ENCODE measurements at regions not wholly inside any gene's neighbourhood (a gene's known extent, or its start where the extent isn't known, plus 50 kb on each side); places are given as distances from the start of the nearest gene placed in this dataset.
"Not testable (repeated sequence)": the region's sequence is repeated elsewhere in the genome, so short reads cannot be mapped to it uniquely, and the experiment has no call there.

DNA sequence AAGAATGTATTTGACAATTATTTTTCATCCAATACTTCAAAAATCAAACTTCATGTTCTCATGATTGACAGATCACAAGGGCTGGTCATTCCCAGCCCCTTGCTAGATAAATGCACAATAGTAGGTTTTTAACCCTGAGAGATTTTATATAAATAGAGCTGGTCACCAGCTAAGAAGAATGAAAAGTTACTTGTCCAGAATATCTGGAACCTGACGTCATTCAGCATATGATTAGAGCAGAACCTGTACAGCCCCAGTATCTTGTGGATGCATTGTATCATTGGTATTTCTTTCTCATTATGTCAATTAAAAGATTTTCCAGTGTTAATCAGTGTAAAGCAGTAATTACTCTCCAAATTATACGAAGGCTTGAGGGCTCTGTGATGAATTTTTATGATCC is 202.8 kb upstream of the RND3 start:
- CTCF ChIA-PET = no interaction called here
- POLR2A ChIA-PET = no interaction called here

DNA sequence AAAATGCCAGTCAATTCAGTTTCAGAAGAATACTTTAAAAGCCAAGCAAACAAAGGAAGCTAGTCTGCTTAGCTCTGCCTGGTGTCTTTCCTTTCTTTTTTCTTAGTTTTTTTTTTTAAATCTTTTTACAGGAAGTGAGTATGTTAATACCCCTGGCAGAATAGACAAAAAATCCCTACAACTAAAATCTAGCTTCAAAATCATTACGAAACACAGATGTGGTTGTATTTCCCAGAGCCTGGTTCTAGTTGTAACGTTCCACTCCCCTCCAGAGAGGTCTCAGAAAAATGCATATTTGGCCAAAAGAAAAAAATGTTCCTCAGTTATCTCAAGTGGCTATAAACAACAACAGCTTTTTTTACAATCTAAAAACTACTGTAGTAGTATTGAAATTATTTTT is 202.1 kb upstream of the RND3 start:
- ChIA-PET CTCF (no interaction called here), POLR2A (no interaction called here)

DNA sequence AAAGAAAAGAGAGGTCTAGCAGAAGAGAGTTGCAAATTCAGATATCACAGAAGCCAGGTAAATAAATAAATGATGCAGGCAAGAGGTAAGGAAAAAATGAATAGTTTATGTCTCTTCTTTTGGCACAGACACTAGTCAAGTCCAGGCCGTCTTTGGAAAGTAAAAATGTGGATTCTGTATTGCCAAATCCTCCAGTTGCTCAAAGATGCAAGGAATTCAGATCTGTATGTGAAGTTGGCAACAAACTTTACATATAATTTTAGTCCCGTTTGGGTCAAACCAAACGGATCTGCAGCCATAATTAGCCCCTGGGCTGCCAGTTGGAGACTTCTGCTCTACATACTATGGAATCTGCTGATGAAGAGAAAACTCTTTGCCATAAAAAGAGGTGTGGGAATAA is 200.5 kb upstream of the RND3 start:
- ChIA-PET CTCF (no interaction called here), POLR2A (no interaction called here)

DNA sequence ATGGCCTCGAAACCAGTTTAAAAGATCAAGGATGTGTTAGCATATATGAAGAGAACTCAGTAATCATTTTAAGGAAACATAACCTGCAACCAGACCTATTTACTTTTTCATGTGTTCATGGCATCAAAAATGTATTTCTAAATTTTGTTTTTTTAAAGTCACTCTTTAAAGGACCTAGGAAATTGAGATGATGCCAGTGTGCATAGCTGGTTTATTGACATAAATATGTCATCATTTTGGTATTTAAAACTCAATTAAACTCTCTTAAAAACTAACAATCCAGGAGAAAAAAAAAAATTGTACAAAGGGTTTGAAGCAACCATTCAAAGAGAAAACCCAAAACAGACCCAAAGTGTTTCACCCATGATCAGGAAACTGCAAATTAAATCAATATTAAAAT is 198.9 kb upstream of the RND3 start:
- ChIA-PET CTCF (no interaction called here), POLR2A (no interaction called here)

DNA sequence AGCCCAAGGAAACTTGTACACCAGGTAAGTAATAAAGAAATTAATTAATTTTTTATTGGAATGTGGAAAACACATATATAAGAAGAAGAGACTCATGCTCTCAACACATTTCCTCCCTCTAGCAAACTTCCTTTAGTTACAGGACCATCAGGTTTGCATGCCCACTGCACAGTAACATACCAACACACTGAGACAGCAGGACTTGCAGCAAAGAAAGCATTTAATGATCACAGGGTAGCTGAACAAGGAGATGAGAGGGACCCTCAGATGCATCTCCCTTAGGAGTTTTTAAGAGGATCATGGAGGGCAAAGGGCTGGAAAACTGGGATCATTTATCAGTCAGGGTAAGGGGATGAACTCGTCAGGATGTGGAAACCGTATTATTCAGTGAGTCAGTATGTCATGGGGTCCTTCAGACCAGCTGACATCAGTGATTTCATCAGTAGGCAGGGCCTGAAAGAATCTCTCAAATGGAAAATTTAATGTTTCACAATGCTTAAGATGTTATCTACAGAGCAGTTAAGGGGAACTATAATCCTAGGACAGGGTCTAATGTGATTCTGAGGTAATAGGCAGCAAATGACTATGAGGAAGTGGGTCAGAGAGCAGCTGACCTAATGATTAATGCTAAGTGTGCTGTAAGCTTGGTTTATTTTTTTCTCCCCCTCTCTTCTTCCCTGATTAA is 193.8 kb upstream of the RND3 start:
- POLR2A ChIA-PET = no interaction called here

DNA sequence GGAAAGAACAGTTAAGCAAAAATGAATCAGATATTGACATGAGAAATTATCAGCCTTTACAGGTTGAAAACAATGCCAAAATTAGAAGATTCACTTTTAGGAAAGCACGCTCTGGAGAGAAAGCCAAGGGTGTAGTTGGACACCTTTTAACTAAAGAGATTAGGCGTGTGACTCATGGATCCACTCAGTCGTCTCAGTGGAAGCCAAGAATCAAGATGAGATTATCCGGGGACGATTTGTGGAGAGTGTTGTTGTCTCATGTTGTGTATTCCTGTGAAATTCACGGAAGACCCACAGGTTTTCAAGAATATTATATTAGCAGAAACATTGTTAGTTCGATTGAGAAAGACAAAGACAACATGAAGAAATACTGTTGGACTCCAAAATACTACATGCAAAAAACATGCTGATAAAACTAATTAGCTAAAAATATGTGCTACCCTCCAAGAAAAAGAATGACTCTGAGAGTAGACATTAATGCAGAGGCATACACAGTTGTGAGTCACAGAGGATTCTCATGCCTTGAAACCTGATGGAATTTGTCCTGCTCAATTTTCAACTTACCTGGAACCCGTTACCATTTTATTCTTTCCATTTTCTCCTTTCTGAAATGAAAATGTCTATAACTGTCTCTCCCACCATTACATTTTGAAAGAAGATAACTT is 192.1 kb upstream of the RND3 start:
- POLR2A ChIA-PET = no interaction called here
- CTCF ChIA-PET = no interaction called here

More for the DNA sequence above, 193.8 kb upstream of the RND3 start:
- CTCF ChIA-PET = no interaction called here

DNA sequence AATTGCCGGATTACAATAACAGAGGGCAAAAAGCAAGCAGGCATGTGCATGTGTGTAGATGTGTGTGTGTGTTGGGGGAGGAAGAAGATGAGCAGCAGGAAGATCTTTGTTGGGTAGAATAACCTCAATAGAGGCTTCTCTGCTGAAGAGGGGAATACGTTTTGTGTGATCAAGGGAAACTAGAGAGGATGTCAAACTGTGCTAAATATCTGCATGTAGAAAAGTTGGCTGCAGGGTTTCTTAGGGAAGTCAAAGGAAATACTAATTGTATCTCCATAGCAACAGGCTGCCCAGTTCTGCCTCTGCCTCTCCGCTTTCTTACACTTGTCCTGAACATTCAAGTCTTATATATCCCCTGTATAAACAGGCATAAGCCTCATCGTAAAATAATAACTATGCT is 190.1 kb upstream of the RND3 start:
- POLR2A ChIA-PET = no interaction called here
- CTCF ChIA-PET = no interaction called here

DNA sequence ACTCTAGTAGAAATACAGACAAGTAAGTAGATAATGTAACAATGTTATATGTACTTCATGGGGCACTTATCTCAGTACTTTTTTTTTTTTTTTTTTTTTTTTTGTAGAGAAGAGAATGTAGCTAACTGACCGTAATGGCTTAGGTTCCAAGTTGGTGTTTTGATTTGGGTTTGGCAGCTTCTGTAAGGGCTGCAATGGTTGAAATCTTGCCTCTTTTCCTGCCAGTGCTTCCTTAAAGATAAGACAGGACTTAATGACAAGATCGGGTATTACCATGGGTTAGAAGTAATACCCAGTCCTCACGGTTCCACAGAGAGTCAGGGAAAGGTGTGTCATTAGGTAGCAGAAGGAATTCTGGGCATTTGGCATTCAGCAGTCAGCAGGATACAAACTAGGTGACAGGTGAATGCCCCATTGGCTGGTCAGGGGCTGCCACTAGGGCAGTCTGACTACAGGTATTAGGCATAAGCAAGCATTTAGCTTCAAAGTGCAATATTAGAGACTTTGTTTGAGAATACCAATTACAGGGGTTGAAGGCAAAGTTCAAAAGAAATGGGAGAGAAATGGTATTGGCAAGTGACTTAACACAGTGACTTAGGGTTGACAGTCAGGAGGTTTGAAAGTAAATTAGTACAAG is 189.4 kb upstream of the RND3 start:
- CTCF ChIA-PET = no interaction called here
- POLR2A ChIA-PET = no interaction called here

DNA sequence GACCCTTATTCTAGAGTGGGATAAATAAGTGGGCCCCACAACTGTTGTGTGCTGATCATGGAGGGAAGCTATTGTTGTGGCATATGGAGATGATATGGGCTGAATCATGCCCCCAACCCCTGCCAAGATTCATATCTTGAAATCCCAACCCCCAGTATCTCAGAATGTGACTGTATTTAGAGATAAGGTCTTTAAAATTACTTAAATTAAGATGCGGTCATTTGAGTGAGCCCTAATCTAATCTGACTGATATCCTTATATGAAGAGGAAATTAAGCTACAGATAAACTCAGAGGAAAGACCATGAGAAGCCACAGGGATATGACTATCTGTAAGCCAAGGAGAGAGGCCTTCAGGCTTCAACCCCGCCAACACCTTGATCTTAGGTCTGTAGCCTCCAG is 188.3 kb upstream of the RND3 start:
- POLR2A ChIA-PET = no interaction called here
- CTCF ChIA-PET = no interaction called here

DNA sequence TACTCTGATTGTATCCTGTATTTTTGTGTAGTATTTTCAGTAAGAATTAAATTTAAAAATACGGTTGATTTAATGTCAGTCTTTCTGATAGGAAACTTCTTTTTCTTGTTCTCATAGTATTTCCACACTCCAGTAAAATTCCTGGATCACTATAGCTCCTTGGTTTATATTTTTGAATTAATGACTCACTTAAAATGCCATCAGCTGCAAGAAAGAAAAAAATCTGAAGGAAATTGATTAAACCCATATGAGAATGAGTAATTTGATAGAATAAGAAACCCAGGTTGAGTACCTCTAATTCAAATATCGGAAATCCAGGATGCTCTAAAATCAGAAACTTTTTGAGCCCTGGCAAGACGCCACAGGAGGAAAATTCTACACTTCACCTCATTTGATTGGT is 186.8 kb upstream of the RND3 start:
- ChIA-PET CTCF (interaction anchor here (0.6 kb wide), 1 partner anchor 595 kb away, joined by 3 read pairs; no protein-coding TSS in a partner anchor), POLR2A (no interaction called here)

DNA sequence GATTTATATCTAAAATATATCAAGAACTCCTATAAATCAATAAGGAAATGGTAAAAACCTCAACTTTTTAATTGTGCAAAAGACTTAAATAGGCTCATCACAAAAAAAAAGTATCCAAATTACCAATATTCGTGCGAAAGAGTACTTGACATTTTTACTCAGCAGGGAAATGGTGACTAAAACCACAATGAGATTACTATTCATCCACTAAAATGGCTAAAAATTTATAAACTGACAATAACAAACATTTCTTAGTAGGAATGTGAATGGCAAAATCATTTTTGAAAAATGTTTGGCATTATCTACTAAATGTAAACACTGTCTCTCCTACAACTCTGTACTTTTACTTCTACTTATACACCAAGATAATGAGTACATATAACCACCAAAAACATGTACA is 184.8 kb upstream of the RND3 start:
- ChIA-PET POLR2A (no interaction called here), CTCF (no interaction called here)

DNA sequence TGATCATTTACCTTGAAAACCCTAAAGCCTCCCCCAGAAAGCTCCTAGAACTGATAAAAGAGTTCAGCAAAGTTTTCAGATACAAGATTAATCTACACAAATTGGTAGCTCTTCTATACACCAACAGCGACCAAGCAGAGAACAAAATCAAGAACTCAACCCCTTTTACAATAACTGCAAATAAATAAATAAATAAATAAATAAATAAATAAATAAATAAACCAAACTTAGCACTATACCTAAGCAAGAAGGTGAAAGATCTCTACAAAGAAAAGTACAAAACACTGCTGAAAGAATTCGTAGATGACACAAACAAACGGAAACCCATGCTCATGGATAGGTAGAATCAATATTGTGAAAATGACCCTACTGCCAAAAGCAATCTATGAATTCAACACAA is 182.0 kb upstream of the RND3 start:
- POLR2A ChIA-PET = no interaction called here
- CTCF ChIA-PET = no interaction called here

DNA sequence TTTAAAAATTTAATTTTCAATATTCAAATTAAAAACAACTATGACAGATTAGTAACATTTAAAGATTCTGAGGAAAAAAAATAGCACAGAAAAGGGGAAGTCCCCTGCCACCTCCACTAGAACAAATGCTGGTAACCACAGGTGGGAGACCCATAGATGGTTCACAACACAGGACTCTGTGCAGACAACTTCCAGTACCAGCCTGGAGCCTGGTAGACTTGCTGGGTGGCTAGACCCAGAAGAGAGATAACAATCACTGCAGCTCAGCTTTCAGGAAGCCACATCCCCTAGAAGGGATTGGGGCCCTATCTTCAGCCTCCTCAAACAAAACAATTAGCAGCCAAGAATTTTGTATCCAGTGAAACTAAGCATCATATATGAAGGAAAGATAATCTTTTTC is 179.6 kb upstream of the RND3 start:
- POLR2A ChIA-PET, CTCF ChIA-PET: not testable (repeated sequence)

DNA sequence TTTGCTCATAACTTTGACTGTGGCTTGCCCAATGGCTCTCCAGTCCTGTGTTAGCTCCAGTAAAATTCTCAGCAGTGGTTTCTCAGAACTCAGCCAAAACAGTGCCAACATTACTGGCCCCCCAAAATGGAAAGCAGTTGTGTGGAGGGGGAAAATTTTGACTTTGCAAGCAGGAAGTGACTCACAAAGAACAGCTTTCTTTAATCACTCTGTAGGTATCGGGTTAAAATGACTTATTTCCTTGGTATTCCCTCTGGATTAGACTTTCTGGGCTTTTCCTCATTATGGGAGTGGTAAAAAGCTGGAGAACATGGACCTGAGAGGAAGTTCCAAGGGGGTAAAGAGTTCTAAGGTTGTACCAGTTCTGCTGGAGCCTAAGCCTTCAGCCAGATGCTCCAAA is 175.7 kb upstream of the RND3 start:
- CTCF ChIA-PET = no interaction called here
- POLR2A ChIA-PET = no interaction called here

DNA sequence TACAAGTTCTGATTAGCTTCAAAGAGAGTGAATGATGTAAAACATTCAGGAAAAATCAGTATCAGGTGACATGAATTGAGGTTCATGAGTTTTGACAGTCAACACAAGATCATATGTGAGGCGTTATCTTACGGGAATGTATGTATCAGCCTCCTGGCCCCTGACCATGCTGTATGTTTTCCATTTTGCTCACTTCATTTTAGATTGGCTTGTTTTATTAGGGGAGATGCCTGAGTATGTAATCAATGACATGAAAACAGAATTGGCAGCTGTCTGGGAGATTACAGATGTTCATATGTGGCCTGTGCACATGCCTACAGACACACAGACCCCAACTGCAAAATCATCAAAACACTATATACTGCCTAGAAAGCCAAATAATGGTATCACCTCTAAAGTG is 168.5 kb upstream of the RND3 start:
- ChIA-PET POLR2A (no interaction called here), CTCF (no interaction called here)

DNA sequence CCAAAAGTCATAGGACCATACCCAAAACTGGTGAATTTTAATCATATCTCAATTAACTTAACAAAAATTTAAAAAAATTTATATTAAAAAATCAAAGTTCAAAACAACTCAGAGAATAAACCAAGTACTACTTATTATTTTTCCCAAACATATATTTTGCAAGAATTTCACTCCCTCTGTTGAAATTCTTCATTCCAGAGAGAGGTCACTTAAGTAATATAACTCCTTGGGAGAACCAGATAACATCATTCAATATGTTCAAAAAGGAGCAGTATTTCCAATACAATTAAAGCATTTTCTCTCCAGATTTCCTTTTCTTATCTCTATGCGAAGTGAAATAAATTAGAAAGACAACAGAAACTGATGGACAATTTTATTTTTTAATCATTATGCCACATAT is 165.9 kb upstream of the RND3 start:
- ChIA-PET CTCF (no interaction called here), POLR2A (no interaction called here)

DNA sequence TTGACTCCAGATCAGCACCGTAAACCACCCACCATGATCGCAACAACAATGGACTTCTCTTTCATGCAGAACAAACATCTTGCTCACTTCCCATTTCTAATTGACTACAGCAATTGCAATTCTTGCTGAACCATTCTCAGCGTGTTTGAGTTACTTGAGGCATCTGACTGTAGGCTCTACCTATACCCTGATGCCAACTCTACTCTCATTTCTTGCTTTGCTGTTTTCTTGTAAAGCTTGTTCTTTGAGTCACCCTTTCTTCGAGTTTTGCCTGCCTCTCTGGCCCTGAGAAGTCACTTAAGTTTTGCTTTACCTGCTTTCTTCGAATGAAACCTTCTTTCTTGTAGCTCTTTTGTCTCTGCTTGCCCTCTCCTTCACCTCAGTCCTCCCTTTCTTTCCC is 160.5 kb upstream of the RND3 start:
- ChIA-PET CTCF (no interaction called here), POLR2A (no interaction called here)

DNA sequence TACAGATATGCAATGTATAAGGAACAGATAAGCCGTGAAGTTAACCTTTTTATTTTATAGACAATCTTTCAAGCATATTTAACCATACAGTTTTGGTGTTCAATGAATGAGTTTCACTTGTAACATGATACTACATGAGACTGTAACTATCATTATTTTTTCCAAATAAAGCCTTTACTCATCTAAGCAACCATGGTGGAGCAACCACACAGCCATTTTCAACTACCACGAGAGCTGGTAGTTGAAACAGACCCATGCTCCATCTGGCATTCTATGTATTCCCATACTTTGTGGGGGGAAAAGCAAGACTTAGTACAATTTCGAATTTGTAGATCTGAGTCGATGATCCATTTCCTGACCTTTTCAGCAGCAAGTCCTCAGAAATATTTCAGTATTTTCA is 159.3 kb upstream of the RND3 start:
- POLR2A ChIA-PET = no interaction called here
- CTCF ChIA-PET = no interaction called here

DNA sequence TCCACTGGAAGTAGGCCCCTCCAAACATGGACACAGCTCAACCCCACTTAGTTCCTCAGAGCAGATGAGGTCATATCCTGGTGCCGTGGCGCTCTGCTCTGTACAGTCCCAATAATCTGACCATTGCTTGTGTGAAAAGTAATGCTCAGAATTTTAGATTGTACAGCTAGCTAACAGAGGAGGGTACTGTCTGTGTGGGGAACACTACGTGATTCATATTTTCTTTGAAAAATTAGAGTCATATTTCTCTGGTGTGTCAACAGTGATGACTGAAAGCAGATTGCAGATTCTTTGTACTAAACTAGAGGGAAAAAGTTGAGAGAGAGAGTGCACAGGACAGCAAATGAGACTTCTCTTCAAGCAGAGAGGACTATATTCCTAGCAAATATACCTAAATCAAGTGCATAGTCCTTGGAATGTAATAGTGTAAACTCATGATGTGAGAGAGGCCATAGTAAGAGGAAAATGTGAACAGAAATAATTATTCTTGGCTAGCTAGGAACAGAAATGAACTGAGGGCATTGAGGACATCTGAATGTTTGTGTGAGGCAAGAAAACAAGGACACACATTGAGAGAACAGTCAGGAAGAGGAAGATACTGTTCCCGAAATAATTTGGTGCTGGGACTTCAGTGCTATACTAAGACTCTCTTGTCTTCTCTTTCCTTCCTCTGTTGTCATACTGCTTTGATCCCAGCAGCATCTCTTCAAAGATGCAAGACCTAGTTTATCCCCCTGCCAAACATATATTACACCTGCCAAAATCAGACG is 157.0 kb upstream of the RND3 start:
- CTCF ChIA-PET = interaction anchor here (0.6 kb wide), 1 partner anchor 97 kb away, joined by 3 read pairs; no protein-coding TSS in a partner anchor

DNA sequence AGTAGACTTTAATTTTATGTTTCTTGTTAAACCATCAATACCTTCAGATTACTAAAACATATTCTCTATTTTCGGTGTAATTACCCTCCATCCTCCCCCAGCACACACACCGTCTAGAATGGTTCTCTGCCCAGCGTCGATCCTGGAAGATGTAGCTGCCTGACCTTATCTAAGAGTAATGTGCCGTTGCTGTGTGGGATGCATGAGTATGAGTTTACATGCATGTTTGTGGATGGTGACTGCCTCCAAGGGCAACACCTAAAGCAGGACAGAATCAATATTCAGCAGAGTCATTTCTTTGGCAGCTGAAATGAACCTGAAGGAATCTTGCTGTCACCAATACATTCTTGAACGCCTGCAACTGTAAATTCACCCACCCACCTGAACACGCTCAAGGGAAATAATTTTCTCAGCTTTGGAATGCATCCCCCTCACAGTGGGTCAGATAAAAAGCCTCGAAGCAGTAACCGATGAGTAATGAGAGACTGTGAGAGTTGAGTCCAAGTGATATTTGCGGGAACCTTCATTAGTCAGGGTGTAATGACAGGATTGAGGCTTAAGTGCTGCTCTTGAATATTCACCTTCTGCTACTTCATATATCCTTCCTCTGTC is 155.8 kb upstream of the RND3 start:
- CTCF ChIA-PET = no interaction called here
- POLR2A ChIA-PET = no interaction called here

More for the DNA sequence above, 157.0 kb upstream of the RND3 start:
- POLR2A ChIA-PET = no interaction called here

DNA sequence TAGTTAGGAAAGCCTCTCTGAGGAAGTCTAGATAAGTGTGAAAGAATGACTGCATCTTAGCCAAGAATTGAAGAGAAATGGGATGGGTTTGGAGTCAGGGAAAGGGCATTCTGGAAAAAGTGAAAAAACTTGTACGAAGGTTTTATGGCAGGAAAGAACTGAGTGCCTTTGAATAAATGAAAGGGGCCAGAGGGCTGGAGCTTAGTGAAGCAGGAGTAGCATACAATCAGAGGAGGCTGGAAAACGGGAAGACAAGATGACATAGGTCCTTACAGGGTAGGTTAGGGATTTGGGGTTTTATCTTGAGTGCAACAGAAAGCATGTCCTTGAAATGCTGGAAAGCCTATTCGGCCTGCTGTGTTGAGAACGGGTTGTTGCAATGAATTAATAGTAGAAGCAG is 152.6 kb upstream of the RND3 start:
- ChIA-PET CTCF (no interaction called here), POLR2A (no interaction called here)
